ENCODE measurements at regions not wholly inside any gene's neighbourhood (a gene's known extent, or its start where the extent isn't known, plus 50 kb on each side); places are given as distances from the start of the nearest gene placed in this dataset.

DNA sequence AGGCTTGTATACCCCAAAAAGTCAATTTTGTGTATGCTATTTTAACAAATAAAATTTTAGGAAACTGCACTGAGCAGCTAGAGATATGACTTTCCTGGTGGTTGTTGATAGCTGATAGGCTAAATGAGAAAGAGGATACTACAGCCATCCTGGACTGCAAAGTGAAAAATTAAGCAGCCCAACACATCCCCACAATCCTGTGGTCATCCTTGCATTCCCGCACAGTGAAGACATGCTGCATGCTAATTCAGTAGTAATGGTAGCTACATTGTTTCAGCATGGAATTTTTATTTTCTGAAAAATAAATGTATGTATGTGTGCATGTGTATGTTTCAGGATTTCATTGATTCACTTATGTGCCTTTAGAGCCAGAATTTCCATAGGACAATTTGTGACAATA, 124.2 kb upstream of the CCDC68 start:
- no peak for DNase-seq (ENCODE audit: low read depth, low spot score)
- RAD21 ChIA-PET (ENCODE audit: low non-redundant PET in 1 of 2, low total read pairs in 2 of 2, uncharacterized antibody in 2 of 2, unreplicated experiment in 2 of 2), result no interaction called here
- Histone ChIP-seq H3K4me1 (ENCODE audit: control insufficient read depth in 1 of 2, insufficient read depth in 2 of 2, low read length in 2 of 2) (no peaks in the 10 kb centered on the region), H3K4me2 (ENCODE audit: low read length) (no peak overlapping the region), H3K9me2 (ENCODE audit: insufficient read depth) (no peaks in the 10 kb centered on the region), H3K27ac (ENCODE audit: low read depth, low read length) (no peak overlapping the region), H2AFZ (ENCODE audit: low read depth, low read length, poor library complexity, severe bottlenecking) (no peak overlapping the region), H3K79me2 (ENCODE audit: insufficient read depth, low read length) (no peaks in the 10 kb centered on the region), H4K20me1 (ENCODE audit: insufficient read depth) (no peaks in the 10 kb centered on the region), H3K9me3 (ENCODE audit: control insufficient read depth in 1 of 2, insufficient read depth in 1 of 2, low read depth in 1 of 2, low read length in 2 of 2) (no peaks in the 10 kb centered on the region), H3K4me3 (replicated peaks in 1 of 2; ENCODE audit: low read depth in 1 of 2, low read length in 2 of 2) (no peak overlapping the region), H3K27me3 (ENCODE audit: insufficient read depth, low read length) (peaks cover 10% of the 10 kb centered on the region), H3K36me3 (ENCODE audit: control insufficient read depth in 1 of 2, insufficient read depth in 2 of 2, low read length in 2 of 2) (no peaks in the 10 kb centered on the region), H3K9ac (ENCODE audit: low read length) (no peak overlapping the region)
- POLR2A ChIA-PET, result no interaction called here
- intact Hi-C loops (cut with micrococcal nuclease), result no loop called here
- CTCF ChIA-PET, result no interaction called here
- TF ChIP-seq EGR1 (IDR thresholded peaks at IDR 0.05; ENCODE audit: low read depth) (no peak), CEBPB (IDR thresholded peaks at IDR 0.05; ENCODE audit: low read depth) (no peak), TCF7L2 (IDR thresholded peaks at IDR 0.05; ENCODE audit: borderline replicate concordance, extremely low read depth, insufficient read depth, insufficient read length) (no peak), POLR2AphosphoS5 (IDR thresholded peaks at IDR 0.05; ENCODE audit: low read depth, low read length) (no peak), FOSL1 (IDR thresholded peaks at IDR 0.05; ENCODE audit: low read depth) (no peak), CBX3 (IDR thresholded peaks at IDR 0.05; ENCODE audit: low read depth) (no peak), ZFX (IDR thresholded peaks at IDR 0.05) (no peak), YY1 (IDR thresholded peaks at IDR 0.05; ENCODE audit: extremely low read depth, insufficient replicate concordance, low read depth, low read length) (no peak), JUND (IDR thresholded peaks at IDR 0.05) (no peak), ZBTB33 (IDR thresholded peaks at IDR 0.05; ENCODE audit: extremely low read depth, insufficient replicate concordance, low read length) (no peak), SIN3A (IDR thresholded peaks at IDR 0.05; ENCODE audit: low read depth) (no peak), SRF (IDR thresholded peaks at IDR 0.05; ENCODE audit: low read depth) (no peak), ZNF274 (IDR thresholded peaks at IDR 0.05; ENCODE audit: low read depth, low read length) (no peak), POLR2A (IDR thresholded peaks at IDR 0.05; ENCODE audit: borderline replicate concordance, extremely low read depth, insufficient read depth, insufficient read length) (no peak), RAD21 (IDR thresholded peaks at IDR 0.05; ENCODE audit: low read depth) (no peak), EZH2phosphoT487 (IDR thresholded peaks at IDR 0.05; ENCODE audit: borderline replicate concordance) (no peak), EZH2 (IDR thresholded peaks at IDR 0.05) (no peak)
- TF ChIP-seq, protein P1, sequence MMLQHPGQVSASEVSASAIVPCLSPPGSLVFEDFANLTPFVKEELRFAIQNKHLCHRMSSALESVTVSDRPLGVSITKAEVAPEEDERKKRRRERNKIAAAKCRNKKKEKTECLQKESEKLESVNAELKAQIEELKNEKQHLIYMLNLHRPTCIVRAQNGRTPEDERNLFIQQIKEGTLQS (IDR thresholded peaks at IDR 0.05), result no peak
- TF ChIP-seq, protein P2, sequence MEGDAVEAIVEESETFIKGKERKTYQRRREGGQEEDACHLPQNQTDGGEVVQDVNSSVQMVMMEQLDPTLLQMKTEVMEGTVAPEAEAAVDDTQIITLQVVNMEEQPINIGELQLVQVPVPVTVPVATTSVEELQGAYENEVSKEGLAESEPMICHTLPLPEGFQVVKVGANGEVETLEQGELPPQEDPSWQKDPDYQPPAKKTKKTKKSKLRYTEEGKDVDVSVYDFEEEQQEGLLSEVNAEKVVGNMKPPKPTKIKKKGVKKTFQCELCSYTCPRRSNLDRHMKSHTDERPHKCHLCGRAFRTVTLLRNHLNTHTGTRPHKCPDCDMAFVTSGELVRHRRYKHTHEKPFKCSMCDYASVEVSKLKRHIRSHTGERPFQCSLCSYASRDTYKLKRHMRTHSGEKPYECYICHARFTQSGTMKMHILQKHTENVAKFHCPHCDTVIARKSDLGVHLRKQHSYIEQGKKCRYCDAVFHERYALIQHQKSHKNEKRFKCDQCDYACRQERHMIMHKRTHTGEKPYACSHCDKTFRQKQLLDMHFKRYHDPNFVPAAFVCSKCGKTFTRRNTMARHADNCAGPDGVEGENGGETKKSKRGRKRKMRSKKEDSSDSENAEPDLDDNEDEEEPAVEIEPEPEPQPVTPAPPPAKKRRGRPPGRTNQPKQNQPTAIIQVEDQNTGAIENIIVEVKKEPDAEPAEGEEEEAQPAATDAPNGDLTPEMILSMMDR (IDR thresholded peaks at IDR 0.05 in 2 of 3, conservative IDR thresholded peaks at IDR 0.05 in 1 of 3; ENCODE audit: borderline replicate concordance in 1 of 3, insufficient read depth in 1 of 3, low read depth in 2 of 3, low read length in 2 of 3), result no peak
- TF ChIP-seq, protein P3, sequence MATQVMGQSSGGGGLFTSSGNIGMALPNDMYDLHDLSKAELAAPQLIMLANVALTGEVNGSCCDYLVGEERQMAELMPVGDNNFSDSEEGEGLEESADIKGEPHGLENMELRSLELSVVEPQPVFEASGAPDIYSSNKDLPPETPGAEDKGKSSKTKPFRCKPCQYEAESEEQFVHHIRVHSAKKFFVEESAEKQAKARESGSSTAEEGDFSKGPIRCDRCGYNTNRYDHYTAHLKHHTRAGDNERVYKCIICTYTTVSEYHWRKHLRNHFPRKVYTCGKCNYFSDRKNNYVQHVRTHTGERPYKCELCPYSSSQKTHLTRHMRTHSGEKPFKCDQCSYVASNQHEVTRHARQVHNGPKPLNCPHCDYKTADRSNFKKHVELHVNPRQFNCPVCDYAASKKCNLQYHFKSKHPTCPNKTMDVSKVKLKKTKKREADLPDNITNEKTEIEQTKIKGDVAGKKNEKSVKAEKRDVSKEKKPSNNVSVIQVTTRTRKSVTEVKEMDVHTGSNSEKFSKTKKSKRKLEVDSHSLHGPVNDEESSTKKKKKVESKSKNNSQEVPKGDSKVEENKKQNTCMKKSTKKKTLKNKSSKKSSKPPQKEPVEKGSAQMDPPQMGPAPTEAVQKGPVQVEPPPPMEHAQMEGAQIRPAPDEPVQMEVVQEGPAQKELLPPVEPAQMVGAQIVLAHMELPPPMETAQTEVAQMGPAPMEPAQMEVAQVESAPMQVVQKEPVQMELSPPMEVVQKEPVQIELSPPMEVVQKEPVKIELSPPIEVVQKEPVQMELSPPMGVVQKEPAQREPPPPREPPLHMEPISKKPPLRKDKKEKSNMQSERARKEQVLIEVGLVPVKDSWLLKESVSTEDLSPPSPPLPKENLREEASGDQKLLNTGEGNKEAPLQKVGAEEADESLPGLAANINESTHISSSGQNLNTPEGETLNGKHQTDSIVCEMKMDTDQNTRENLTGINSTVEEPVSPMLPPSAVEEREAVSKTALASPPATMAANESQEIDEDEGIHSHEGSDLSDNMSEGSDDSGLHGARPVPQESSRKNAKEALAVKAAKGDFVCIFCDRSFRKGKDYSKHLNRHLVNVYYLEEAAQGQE (IDR thresholded peaks at IDR 0.05; ENCODE audit: low read depth), result no peak
- no peak for ATAC-seq
- no TSS peak for BruUV-seq (replicated peaks)

Data from HCT116 (cell line).